ENCODE measurements at regions not wholly inside any gene's neighbourhood (a gene's known extent, or its start where the extent isn't known, plus 50 kb on each side); places are given as distances from the start of the nearest gene placed in this dataset.

GRCh38 chr10:84718877-84719616, 390.7 kb downstream of the CCSER2 start:
- WGBS (ENCODE audit: insufficient coverage, low coverage, missing lambda C conversion rate): 0% methylated on average over 3 of the region's 3 CpGs
- TF ChIP-seq ZNF77 (CRISPR knock-in tag; IDR thresholded peaks at IDR 0.05): no peak
- TF ChIP-seq HDAC3 (IDR thresholded peaks at IDR 0.05; ENCODE audit: borderline replicate concordance, partially characterized antibody): no peak
- no peak for TF ChIP-seq ZNF561 (CRISPR knock-in tag; conservative IDR thresholded peaks at IDR 0.05)
- no peak for TF ChIP-seq TSHZ1 (CRISPR knock-in tag; IDR thresholded peaks at IDR 0.05)
- TF ChIP-seq RHOXF2B (CRISPR knock-in tag; conservative IDR thresholded peaks at IDR 0.05): no peak
- no peak for TF ChIP-seq NFIX (CRISPR knock-in tag; IDR thresholded peaks at IDR 0.05; ENCODE audit: low read depth)
- ATAC-seq: no peak
- DNase-seq (ENCODE audit: extremely low read depth in 1 of 4, low spot score in 3 of 4): peak in 1 of 4 experiments; percentile 5
- Histone ChIP-seq H4K20me1 (replicated peaks; ENCODE audit: control insufficient read depth, insufficient read depth, low read length) (no peaks in the 10 kb centered on the region), H3K27me3 (ENCODE audit: control insufficient read depth in 2 of 2, insufficient read depth in 2 of 2, low read length in 2 of 2) (no peaks in the 10 kb centered on the region), H3K36me3 (ENCODE audit: control insufficient read depth, insufficient read depth, low read length) (no peaks in the 10 kb centered on the region), H3K4me3 (no peak overlapping the region), H2AFZ (ENCODE audit: low read depth, low read length) (no peak overlapping the region), H3K9me1 (ENCODE audit: control insufficient read depth, insufficient read depth, low read length) (no peaks in the 10 kb centered on the region), H3K27ac (ENCODE audit: extremely low read depth, low read depth, low read length) (no peak overlapping the region), H3K9me3 (replicated peaks; ENCODE audit: control insufficient read depth, insufficient read depth, low read depth, low read length) (no peaks in the 10 kb centered on the region), H3K4me1 (replicated peaks in 1 of 2; ENCODE audit: control insufficient read depth in 2 of 2, insufficient read depth in 2 of 2, low read length in 2 of 2) (no peaks in the 10 kb centered on the region), H3K4me2 (ENCODE audit: insufficient read depth, low read length) (no peak overlapping the region), H3K79me2 (ENCODE audit: control insufficient read depth, insufficient read depth, low read length) (no peaks in the 10 kb centered on the region), H3K9ac (ENCODE audit: insufficient read depth in 1 of 2, low read depth in 2 of 2, low read length in 2 of 2) (no peak overlapping the region)
- BruUV-seq (replicated peaks): no TSS peak
- ChIA-PET CTCF (ENCODE audit: low intra/inter-chr PET ratio) (no interaction called here), POLR2A (interaction anchor here (0.6 to 1.4 kb wide), 2 partner anchors 12 to 1597 kb away, joined by 3 read pairs; no protein-coding TSS in a partner anchor)
- in situ Hi-C loops (cut with MboI): no loop called here
- FAIRE-seq: no peak
- intact Hi-C loops (cut with micrococcal nuclease): loop anchor here (5.0 to 10.0 kb wide), 2 partner anchors 177 to 344 kb away; no protein-coding TSS in a partner anchor

Data from K562 (cell line).